ENCODE measurements at regions not wholly inside any gene's neighbourhood (a gene's known extent, or its start where the extent isn't known, plus 50 kb on each side); places are given as distances from the start of the nearest gene placed in this dataset.
A peak's percentile ranks its signal among the peaks of the same experiment; 100 is the strongest.

GRCh38 chr10:4541292-4541691 is 284.7 kb upstream of the AKR1E2 start:
- DNase-seq (ENCODE audit: low read depth in 4 of 4, low spot score in 2 of 4) = no peak

GRCh38 chr10:4538016-4538415 is 288.0 kb upstream of the AKR1E2 start:
- no peak for DNase-seq (ENCODE audit: low read depth in 4 of 4, low spot score in 2 of 4)

GRCh38 chr10:4535521-4535920 is 290.5 kb upstream of the AKR1E2 start:
- no peak for DNase-seq (ENCODE audit: low read depth in 4 of 4, low spot score in 2 of 4)

- DNase-seq (ENCODE audit: low read depth in 4 of 4, low spot score in 2 of 4) = no peak
Measured at GRCh38 chr10:4533621-4534020, 292.4 kb upstream of the AKR1E2 start.

- DNase-seq (ENCODE audit: low read depth in 4 of 4, low spot score in 2 of 4) = no peak
Measured at GRCh38 chr10:4532976-4533375, 293.0 kb upstream of the AKR1E2 start.

GRCh38 chr10:4532467-4532866 is 293.5 kb upstream of the AKR1E2 start:
- DNase-seq (ENCODE audit: low read depth in 4 of 4, low spot score in 2 of 4) = no peak

- DNase-seq (ENCODE audit: low read depth in 4 of 4, low spot score in 2 of 4) = no peak
Measured at GRCh38 chr10:4532011-4532410, 294.0 kb upstream of the AKR1E2 start.

GRCh38 chr10:4529266-4529665 is 296.7 kb upstream of the AKR1E2 start:
- no peak for DNase-seq (ENCODE audit: low read depth in 4 of 4, low spot score in 2 of 4)

GRCh38 chr10:4527281-4527970 is 298.6 kb upstream of the AKR1E2 start:
- no peak for DNase-seq (ENCODE audit: low read depth in 4 of 4, low spot score in 2 of 4)

- no peak for DNase-seq (ENCODE audit: low read depth in 4 of 4, low spot score in 2 of 4)
Measured at GRCh38 chr10:4526311-4526731, 299.7 kb upstream of the AKR1E2 start.

GRCh38 chr10:4525103-4525502 is 300.9 kb upstream of the AKR1E2 start:
- no peak for DNase-seq (ENCODE audit: low read depth in 4 of 4, low spot score in 2 of 4)

GRCh38 chr10:4522296-4523000 is 303.6 kb upstream of the AKR1E2 start:
- no peak for DNase-seq (ENCODE audit: low read depth in 4 of 4, low spot score in 2 of 4)

GRCh38 chr10:4519658-4520402 is 306.2 kb upstream of the AKR1E2 start:
- DNase-seq (ENCODE audit: low read depth in 4 of 4, low spot score in 2 of 4) = no peak

GRCh38 chr10:4517746-4518145 is 308.3 kb upstream of the AKR1E2 start:
- no peak for DNase-seq (ENCODE audit: low read depth in 4 of 4, low spot score in 2 of 4)

- no peak for DNase-seq (ENCODE audit: low read depth in 4 of 4, low spot score in 2 of 4)
Measured at GRCh38 chr10:4515721-4516120, 310.3 kb upstream of the AKR1E2 start.

GRCh38 chr10:4514445-4515108 is 311.4 kb upstream of the AKR1E2 start:
- DNase-seq (ENCODE audit: low read depth in 4 of 4, low spot score in 2 of 4) = no peak

- DNase-seq (ENCODE audit: low read depth in 4 of 4, low spot score in 2 of 4) = peak in 1 of 4 donors; percentile 57
Measured at GRCh38 chr10:4512671-4513240, 313.3 kb upstream of the AKR1E2 start.

GRCh38 chr10:4512196-4512595 is 313.8 kb upstream of the AKR1E2 start:
- no peak for DNase-seq (ENCODE audit: low read depth in 4 of 4, low spot score in 2 of 4)

- DNase-seq (ENCODE audit: low read depth in 4 of 4, low spot score in 2 of 4) = no peak
Measured at GRCh38 chr10:4511509-4511908, 314.5 kb upstream of the AKR1E2 start.

GRCh38 chr10:4509405-4509804 is 316.6 kb upstream of the AKR1E2 start:
- DNase-seq (ENCODE audit: low read depth in 4 of 4, low spot score in 2 of 4) = no peak

GRCh38 chr10:4506095-4506494 is 319.9 kb upstream of the AKR1E2 start:
- DNase-seq (ENCODE audit: low read depth in 4 of 4, low spot score in 2 of 4) = no peak
